HG03558 (cell line): ENCODE measurements at regions not wholly inside any gene's neighbourhood (a gene's known extent, or its start where the extent isn't known, plus 50 kb on each side); places are given as distances from the start of the nearest gene placed in this dataset.
"Not testable (repeated sequence)": the region's sequence is repeated elsewhere in the genome, so short reads cannot be mapped to it uniquely, and the experiment has no call there.

ENCODE experiments used
- ATAC-seq: cut with Tn5 transposase; IDR thresholded peaks from one replicate; pipeline ENCODE4 v1.9.1; 2021; ENCODE audit warnings: moderate number of reproducible peaks; ENCODE audit not compliant: unreplicated experiment; ENCODE audit errors: extremely low read depth

GRCh38 chr2:182477774-182478173 is 50.9 kb upstream of the PDE1A start:
- no peak for ATAC-seq

- ATAC-seq, result no peak
These were observed 54.8 kb upstream of the PDE1A start for GRCh38 chr2:182481676-182482075.

- ATAC-seq, result no peak
These were observed 55.7 kb upstream of the PDE1A start for GRCh38 chr2:182482511-182482910.

- no peak for ATAC-seq
These were observed 69.8 kb upstream of the PDE1A start for GRCh38 chr2:182496596-182496995.

GRCh38 chr2:182499706-182500470 is 73.1 kb upstream of the PDE1A start:
- ATAC-seq, result no peak

GRCh38 chr2:182503886-182504285 is 77.0 kb upstream of the PDE1A start:
- ATAC-seq, result no peak

- no peak for ATAC-seq
These were observed 78.1 kb upstream of the PDE1A start for GRCh38 chr2:182504903-182505302.

- ATAC-seq, result no peak
These were observed 79.8 kb upstream of the PDE1A start for GRCh38 chr2:182506606-182507005.

GRCh38 chr2:182508583-182508982 is 81.7 kb upstream of the PDE1A start:
- ATAC-seq, result not testable (repeated sequence)

GRCh38 chr2:182509216-182509615 is 82.4 kb upstream of the PDE1A start:
- ATAC-seq, result no peak

GRCh38 chr2:182521453-182522404 is 94.9 kb upstream of the PDE1A start:
- ATAC-seq, result no peak

- no peak for ATAC-seq
These were observed 95.6 kb upstream of the PDE1A start for GRCh38 chr2:182522405-182522896.

- no peak for ATAC-seq
These were observed 96.2 kb upstream of the PDE1A start for GRCh38 chr2:182522972-182523473.

GRCh38 chr2:182530636-182531035 is 103.8 kb upstream of the PDE1A start:
- no peak for ATAC-seq

GRCh38 chr2:182540252-182540651 is 113.4 kb upstream of the PDE1A start:
- no peak for ATAC-seq

- peak; percentile 79 for ATAC-seq
These were observed 114.4 kb upstream of the PDE1A start for GRCh38 chr2:182541268-182541667.

GRCh38 chr2:182542501-182543258 is 115.8 kb upstream of the PDE1A start:
- no peak for ATAC-seq

- ATAC-seq, result no peak
These were observed 117.1 kb upstream of the PDE1A start for GRCh38 chr2:182543741-182544525.

GRCh38 chr2:182545420-182546167 is 118.8 kb upstream of the PDE1A start:
- ATAC-seq, result peak; percentile 52
